Calu3 (cell line): ENCODE measurements at regions not wholly inside any gene's neighbourhood (a gene's known extent, or its start where the extent isn't known, plus 50 kb on each side); places are given as distances from the start of the nearest gene placed in this dataset.

Source experiments
- BruUV-seq: library from RNA; stranded (reverse); fragments of 400-500 nt; replicated peaks from 2 replicates; lab custom pipeline; 2021; lab: Mats Ljungman, UMichigan
- CTCF ChIA-PET: fragments of 300-600 bp; sonication (Branson Sonifier 250); formaldehyde crosslinking; loops from one replicate; lab custom pipeline; 2022; ENCODE audit warnings: antibody characterized with exemption; lab: Charles Lee
- DNase-seq: peaks from one replicate; pipeline ENCODE4 v3.0.0; 2022
- H3K27ac Mint-ChIP-seq: one replicate; pipeline ENCODE4 v1.8.0; 2022; ENCODE audit warnings: mixed read lengths; ENCODE audit not compliant: unreplicated experiment
- H3K27me3 Mint-ChIP-seq: one replicate; pipeline ENCODE4 v1.8.0; 2022; ENCODE audit warnings: mixed read lengths; ENCODE audit not compliant: unreplicated experiment
- H3K36me3 Mint-ChIP-seq: one replicate; pipeline ENCODE4 v1.8.0; 2022; ENCODE audit warnings: mild to moderate bottlenecking, moderate library complexity, mixed read lengths; ENCODE audit not compliant: insufficient read depth, unreplicated experiment
- H3K4me1 Mint-ChIP-seq: one replicate; pipeline ENCODE4 v1.8.0; 2022; ENCODE audit warnings: mild to moderate bottlenecking, low read depth, mixed read lengths; ENCODE audit not compliant: unreplicated experiment
- H3K4me3 Mint-ChIP-seq: one replicate; pipeline ENCODE4 v1.8.0; 2022; ENCODE audit warnings: mild to moderate bottlenecking, low read depth, moderate library complexity, mixed read lengths; ENCODE audit not compliant: unreplicated experiment
- H3K9me3 Mint-ChIP-seq: one replicate; pipeline ENCODE4 v1.8.0; 2022; ENCODE audit warnings: low read depth, mixed read lengths; ENCODE audit not compliant: unreplicated experiment
- CTCF ChIP-seq: fragments of 200-600 bp; IDR thresholded peaks from one replicate; pipeline ENCODE4 v1.8.0; 2022; ENCODE audit warnings: antibody characterized with exemption; ENCODE audit not compliant: unreplicated experiment
- intact Hi-C: fragments of 100-400 bp; cut with micrococcal nuclease; formaldehyde crosslinking; loops from one replicate; pipeline ENCODE4 v1.10.0; 2022; ENCODE audit not compliant: unreplicated experiment

- H3K9me3 Mint-ChIP-seq, result no peaks in the 10 kb centered on the region
- H3K36me3 Mint-ChIP-seq, result peaks cover 4% of the 10 kb centered on the region
- CTCF ChIA-PET, result interaction anchor here (1.7 kb wide), 1 partner anchor 57 kb away, joined by 3 read pairs; no protein-coding TSS in a partner anchor
- H3K4me1 Mint-ChIP-seq, result peaks cover 9% of the 10 kb centered on the region
- H3K27ac Mint-ChIP-seq, result no peak overlapping the region
- DNase-seq, result no peak
- H3K27me3 Mint-ChIP-seq, result no peaks in the 10 kb centered on the region
- H3K4me3 Mint-ChIP-seq, result no peak overlapping the region
- TF ChIP-seq CTCF, result no peak
- no TSS peak for BruUV-seq
- intact Hi-C loops, result no loop called here
Measured at GRCh38 chr6:41996997-41997396, 53.3 kb upstream of the TAF8 start.

- Mint-ChIP-seq H3K27me3 (no peaks in the 10 kb centered on the region), H3K9me3 (no peaks in the 10 kb centered on the region), H3K27ac (no peak overlapping the region), H3K4me3 (no peak overlapping the region), H3K4me1 (peaks cover 9% of the 10 kb centered on the region), H3K36me3 (peaks cover 4% of the 10 kb centered on the region)
- TF ChIP-seq CTCF, result no peak
- DNase-seq, result no peak
- intact Hi-C loops, result no loop called here
- CTCF ChIA-PET, result interaction anchor here (0.6 to 1.7 kb wide), 3 partner anchors 57 to 1437 kb away, joined by 3 to 8 read pairs (median 3); partner anchors contain the start of gene TBCC
- BruUV-seq, result no TSS peak
Measured at GRCh38 chr6:41997456-41997855, 52.9 kb upstream of the TAF8 start.
